Neural cell (in vitro differentiated cells): ENCODE measurements at regions not wholly inside any gene's neighbourhood (a gene's known extent, or its start where the extent isn't known, plus 50 kb on each side); places are given as distances from the start of the nearest gene placed in this dataset.

ENCODE experiments used
- EP300 ChIP-seq: fragments of 450-650 bp; conservative IDR thresholded peaks from 2 replicates; pipeline ENCODE4 v1.6.1; 2014; ENCODE audit warnings: antibody characterized with exemption, mild to moderate bottlenecking, moderate library complexity; ENCODE audit not compliant: poor library complexity, severe bottlenecking
- EZH2 ChIP-seq: fragments of 200-600, 300-800 bp; shearing (Covaris generic), sonication (generic); IDR thresholded peaks from 2 replicates; pipeline ENCODE4 v1.6.1; 2014; ENCODE audit warnings: antibody characterized with exemption, low read length, borderline replicate concordance, mild to moderate bottlenecking; ENCODE audit not compliant: insufficient read depth, poor library complexity, severe bottlenecking
- RAD21 ChIP-seq: fragments of 450-650 bp; conservative IDR thresholded peaks from 2 replicates; pipeline ENCODE4 v1.6.1; 2014; ENCODE audit warnings: antibody characterized with exemption, mild to moderate bottlenecking, moderate library complexity
- SMC3 ChIP-seq: fragments of 450-650 bp; conservative IDR thresholded peaks from 2 replicates; pipeline ENCODE4 v1.6.1; 2014; ENCODE audit warnings: antibody characterized with exemption, mild to moderate bottlenecking, moderate library complexity; ENCODE audit not compliant: poor library complexity
- TF ChIP-seq, protein P1 (sequence below): fragments of 450-650 bp; IDR thresholded peaks from 2 replicates; pipeline ENCODE4 v1.5.1; 2014; ENCODE audit warnings: antibody characterized with exemption, mild to moderate bottlenecking, moderate library complexity; ENCODE audit not compliant: poor library complexity, severe bottlenecking

DNA sequence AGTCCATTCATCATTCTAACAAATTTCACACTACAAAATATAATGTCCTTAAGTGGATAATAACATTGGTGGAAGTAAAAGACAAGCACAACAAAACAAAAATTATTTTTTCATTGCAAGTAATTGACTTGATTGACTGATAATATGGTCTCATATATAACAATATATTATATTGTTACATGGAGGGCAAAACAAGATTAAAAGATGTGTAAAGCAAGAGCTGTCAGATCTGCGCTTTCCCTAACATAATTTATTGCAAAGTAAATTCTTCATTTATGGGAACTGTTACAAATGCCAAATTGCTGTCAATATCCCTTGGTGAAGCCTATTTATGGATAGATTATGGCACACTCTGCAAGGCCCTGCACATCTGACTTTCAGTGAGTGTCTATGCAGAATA is 233.6 kb downstream of the PCDH7 start:
- TF ChIP-seq, protein P1, sequence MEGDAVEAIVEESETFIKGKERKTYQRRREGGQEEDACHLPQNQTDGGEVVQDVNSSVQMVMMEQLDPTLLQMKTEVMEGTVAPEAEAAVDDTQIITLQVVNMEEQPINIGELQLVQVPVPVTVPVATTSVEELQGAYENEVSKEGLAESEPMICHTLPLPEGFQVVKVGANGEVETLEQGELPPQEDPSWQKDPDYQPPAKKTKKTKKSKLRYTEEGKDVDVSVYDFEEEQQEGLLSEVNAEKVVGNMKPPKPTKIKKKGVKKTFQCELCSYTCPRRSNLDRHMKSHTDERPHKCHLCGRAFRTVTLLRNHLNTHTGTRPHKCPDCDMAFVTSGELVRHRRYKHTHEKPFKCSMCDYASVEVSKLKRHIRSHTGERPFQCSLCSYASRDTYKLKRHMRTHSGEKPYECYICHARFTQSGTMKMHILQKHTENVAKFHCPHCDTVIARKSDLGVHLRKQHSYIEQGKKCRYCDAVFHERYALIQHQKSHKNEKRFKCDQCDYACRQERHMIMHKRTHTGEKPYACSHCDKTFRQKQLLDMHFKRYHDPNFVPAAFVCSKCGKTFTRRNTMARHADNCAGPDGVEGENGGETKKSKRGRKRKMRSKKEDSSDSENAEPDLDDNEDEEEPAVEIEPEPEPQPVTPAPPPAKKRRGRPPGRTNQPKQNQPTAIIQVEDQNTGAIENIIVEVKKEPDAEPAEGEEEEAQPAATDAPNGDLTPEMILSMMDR: no peak
- TF ChIP-seq RAD21 (no peak), SMC3 (no peak), EZH2 (no peak), EP300 (no peak)
